GM18502 (cell line): ENCODE measurements at regions not wholly inside any gene's neighbourhood (a gene's known extent, or its start where the extent isn't known, plus 50 kb on each side); places are given as distances from the start of the nearest gene placed in this dataset.
A peak's percentile ranks its signal among the peaks of the same experiment; 100 is the strongest.
"Not testable (repeated sequence)": the region's sequence is repeated elsewhere in the genome, so short reads cannot be mapped to it uniquely, and the experiment has no call there.

Source experiments
- ATAC-seq: cut with Tn5 transposase; IDR thresholded peaks from one replicate; pipeline ENCODE4 v1.9.1; 2021; ENCODE audit warnings: mild to moderate bottlenecking; ENCODE audit not compliant: unreplicated experiment, poor library complexity

GRCh38 chr13:71382285-71382684, 484.7 kb downstream of the DACH1 start:
- no peak for ATAC-seq

- ATAC-seq, result no peak
Observed at GRCh38 chr13:71380191-71380590, 486.8 kb downstream of the DACH1 start.

- ATAC-seq, result no peak
Observed at GRCh38 chr13:71378961-71379905, 487.8 kb downstream of the DACH1 start.

DNA sequence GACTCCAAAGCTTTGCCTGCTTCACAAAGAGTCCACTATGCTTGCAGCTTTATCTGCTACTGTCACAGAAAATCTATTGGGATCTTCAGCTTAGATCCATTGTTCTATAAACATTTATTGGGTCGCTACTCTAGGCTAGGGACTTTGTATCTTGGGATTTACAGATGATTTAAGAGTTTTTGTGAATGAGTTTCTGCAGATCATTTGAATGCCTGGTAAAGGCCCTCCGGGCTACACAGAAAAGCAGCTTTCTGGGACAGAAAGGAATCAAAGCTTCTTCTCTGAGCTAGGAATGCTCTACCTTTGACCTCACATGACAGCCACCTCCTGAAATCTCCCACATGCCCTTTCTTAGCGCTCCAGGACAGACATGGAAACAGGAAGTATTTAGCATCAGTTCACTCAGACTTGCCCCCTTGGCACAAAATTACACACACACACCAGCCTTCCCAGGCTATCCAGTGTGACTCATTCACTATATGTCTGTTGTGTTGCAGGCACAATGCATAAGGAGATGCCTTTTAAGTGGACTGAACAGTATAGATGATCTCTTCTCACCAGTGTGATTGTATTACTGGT, 492.4 kb downstream of the DACH1 start:
- ATAC-seq, result no peak

DNA sequence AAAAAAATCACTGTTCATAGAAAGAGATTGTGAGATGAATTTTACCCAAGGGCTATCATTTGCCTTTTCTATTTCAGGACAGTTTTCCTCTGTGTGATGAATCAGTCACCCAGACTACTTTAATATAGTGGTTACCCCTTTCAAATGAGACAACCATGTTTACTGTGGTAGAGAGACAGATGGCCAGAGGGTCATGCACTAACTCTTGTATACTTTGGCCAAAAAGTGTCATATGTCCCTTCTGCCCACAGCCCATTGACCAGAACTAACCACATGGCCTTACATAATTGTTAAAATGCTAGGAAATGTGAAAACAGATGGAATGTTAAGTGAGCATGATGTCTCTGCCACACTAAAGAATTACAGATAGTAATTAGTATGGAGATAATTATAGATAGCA, 498.7 kb downstream of the DACH1 start:
- no peak for ATAC-seq

DNA sequence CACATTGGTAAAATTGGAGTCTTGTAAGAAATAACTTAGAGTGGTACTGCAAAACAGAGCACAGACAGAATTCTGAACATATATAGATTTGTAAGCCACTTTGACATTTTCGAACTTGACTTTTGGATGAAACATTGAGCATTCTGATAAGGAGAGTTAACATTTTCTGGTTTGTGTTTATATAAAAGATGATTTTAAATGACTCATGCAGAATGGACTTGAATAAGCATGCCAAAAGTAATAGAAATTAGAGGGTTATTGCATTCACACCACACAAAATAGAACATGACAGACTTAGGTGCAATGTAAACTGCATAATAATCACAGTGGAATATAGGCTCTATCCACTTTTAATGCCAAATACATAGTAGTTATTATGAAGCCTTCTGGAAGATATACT, 507.0 kb downstream of the DACH1 start:
- no peak for ATAC-seq

DNA sequence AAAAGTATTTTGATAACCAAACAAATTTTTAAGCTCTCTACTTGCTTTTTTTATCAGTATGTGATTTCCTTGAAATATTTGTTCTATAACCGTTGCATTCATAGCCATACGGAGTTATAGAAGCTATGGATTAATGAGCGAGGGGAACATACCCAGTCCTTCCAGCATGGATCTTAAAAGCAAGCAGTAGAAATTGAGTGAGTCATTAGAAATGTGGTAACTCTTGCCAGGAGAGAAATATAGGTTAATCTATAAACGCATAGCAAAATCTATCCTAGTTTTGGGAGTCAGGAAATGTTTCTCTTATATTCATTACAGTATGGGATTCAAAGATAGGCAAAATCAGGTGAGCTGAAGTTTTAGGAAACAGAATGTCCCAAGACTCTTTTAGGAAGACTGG, 507.4 kb downstream of the DACH1 start:
- no peak for ATAC-seq

GRCh38 chr13:71358218-71358617, 508.8 kb downstream of the DACH1 start:
- ATAC-seq, result no peak

GRCh38 chr13:71355010-71355409, 512.0 kb downstream of the DACH1 start:
- ATAC-seq, result no peak

DNA sequence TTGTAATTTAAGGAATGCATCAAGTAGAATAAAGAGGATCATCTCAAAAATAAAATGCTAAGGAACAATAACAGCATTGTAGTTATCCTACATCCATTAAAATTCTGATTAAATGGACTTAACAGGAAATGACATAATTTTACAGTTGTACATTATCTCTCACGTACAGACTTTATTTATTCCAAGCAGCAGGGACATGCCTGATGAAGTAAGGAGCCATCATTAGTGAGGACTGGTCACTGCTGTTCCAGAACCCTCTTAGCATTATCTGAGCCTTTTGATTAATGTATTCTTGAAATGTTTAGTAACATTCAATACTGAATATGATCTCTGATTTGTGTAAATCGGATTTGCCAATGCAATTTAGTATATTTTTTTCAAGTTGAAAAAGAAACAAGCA, 516.1 kb downstream of the DACH1 start:
- no peak for ATAC-seq

DNA sequence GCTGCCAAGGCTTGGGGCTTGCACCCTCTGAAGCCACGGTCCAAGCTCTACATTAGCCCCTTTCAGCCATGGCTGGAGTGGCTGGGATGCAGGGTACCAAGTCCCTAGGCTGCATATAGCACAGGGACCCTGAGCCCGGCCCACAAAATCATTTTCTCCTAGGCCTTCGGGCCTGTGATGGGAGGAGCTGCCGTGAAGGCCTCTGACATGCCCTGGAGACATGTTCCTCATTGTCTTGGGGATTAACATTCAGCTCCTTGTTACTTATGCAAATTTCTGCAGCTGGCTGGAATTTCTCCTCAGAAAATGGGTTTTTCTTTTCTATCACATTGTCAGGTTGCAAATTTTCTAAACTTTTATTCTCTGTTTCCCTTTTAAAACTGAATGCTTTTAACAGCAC, 521.1 kb downstream of the DACH1 start:
- not testable (repeated sequence) for ATAC-seq

DNA sequence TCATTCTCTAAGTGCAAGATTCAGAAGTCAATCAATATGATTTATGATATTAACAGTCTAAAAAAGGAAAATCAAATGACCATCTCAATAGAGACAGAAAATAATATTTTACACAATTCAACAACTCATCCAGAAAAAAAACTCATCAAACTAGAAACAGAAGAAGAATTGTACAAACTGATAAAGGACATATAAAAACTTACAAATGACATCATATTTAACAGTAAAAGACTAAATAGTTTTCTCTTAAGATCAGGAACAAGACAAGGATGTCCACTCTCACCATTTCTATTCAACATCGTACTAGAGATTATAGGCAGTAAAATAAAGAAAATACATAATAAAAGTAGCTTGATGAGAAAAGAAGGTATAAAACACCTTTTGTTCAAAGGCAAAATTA, 527.3 kb downstream of the DACH1 start:
- no peak for ATAC-seq

DNA sequence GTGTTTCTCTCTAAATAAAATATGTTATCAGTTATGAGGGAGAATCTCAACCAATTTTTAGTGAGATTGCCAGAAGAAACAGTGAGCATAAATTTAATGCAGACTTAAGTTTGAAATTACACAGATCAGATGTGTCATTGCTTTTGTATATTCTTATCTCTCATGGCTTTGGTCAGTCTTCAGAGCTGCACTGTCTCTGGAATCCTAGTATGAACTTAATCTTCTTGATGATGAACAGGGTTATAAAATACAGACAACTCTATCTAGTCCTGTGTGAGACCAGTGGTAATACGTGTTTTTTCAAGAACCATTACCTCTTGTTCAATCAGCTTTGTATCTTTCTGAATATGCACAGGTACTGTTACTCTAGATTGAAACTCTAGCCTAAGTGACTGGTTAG, 528.0 kb downstream of the DACH1 start:
- ATAC-seq, result no peak

- no peak for ATAC-seq
Observed at GRCh38 chr13:71338070-71338469, 528.9 kb downstream of the DACH1 start.

GRCh38 chr13:71327266-71327665, 539.7 kb downstream of the DACH1 start:
- no peak for ATAC-seq

DNA sequence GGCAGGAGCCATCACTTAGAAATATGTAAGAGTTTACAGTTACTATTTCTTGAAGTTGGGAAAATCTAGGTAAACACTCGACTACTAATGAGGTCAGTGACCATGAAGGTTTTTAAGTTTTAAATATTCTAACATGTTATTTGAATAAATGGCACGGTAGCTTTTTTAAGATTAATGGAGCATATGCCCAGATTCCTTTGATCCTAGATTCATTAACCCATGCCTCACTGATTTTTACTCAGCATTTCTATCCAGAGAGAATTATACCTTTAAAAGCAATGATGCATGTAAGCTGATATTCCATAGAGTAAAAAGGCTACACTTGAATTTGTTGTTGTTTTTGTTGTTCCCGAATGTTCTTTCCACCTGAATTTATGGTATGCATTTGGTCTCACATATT, 541.4 kb downstream of the DACH1 start:
- ATAC-seq, result no peak

DNA sequence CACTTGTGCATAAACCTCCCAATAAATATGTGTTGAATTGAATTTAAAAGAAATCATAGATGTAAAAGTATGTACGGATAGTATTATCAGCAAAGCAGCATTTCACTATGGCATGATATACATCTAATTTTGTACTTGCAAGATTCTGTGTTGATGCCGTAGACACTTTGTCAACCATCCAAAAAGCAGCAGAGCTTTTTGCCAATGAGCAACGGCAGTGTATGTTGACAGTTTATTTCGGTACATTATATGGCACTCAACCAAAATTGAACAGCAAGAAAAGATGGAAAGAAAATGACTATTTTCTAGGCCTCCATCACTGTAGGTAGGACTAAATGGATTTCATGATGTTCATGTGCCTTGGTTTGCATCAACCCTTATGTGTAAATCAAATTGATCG, 543.7 kb downstream of the DACH1 start:
- ATAC-seq, result no peak

- ATAC-seq, result peak; percentile 68
Observed at GRCh38 chr13:71320452-71320851, 546.6 kb downstream of the DACH1 start.

- no peak for ATAC-seq
Observed at GRCh38 chr13:71316792-71317363, 550.1 kb downstream of the DACH1 start.

- no peak for ATAC-seq
Observed at GRCh38 chr13:71312923-71313322, 554.1 kb downstream of the DACH1 start.

DNA sequence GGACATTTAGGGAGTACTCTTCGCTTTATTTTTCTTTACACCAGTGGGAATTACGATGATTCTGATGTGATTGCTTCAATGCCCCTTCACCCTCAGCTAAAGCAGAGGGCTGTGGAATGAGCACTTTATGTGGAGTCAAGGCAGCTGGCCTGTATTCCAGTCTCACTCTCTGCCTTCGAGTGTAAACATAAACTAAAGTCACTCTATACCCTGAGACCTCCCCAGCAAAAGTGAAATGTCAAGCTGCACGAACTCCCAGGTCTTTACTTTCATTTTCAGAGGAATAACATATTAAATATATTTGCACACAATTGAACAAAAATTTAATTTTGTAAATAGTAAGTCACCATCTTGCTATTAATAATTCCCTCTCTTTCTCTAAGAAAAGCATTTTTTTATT, 557.1 kb downstream of the DACH1 start:
- ATAC-seq, result no peak

DNA sequence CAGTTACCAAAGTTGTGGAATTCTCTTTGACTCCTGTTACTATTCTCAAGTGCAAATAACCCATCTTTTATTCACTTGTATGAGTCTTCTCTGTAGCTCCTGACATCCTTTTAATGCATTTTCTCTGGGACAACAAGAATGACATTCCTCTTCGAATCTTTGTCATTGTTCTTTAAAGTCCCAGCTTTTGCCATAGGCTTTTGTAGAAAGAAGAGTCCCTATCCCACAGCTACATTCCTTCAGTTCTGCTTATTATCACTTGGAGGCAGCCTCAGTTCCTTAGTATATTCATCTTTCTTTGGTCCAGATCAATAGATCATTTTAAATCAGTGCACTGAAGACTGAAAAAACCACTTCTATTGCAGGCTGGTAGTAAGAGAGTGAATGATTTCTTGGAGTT, 560.2 kb downstream of the DACH1 start:
- ATAC-seq, result no peak
